NCI-H1930 (cell line): ENCODE measurements at regions not wholly inside any gene's neighbourhood (a gene's known extent, or its start where the extent isn't known, plus 50 kb on each side); places are given as distances from the start of the nearest gene placed in this dataset.
A peak's percentile ranks its signal among the peaks of the same experiment; 100 is the strongest.

ENCODE experiments used
- DNase-seq, 2 experiments: peaks; one replicate each; lab custom pipeline; 2025; lab: John Stamatoyannopoulos, UW

GRCh38 chr15:38176155-38176554 lies 76.5 kb upstream of the SPRED1 start:
- no peak for DNase-seq

GRCh38 chr15:38176691-38177090 lies 75.9 kb upstream of the SPRED1 start:
- DNase-seq, result no peak

- no peak for DNase-seq
Observed at GRCh38 chr15:38182900-38183299, 69.7 kb upstream of the SPRED1 start.

GRCh38 chr15:38186507-38186906 lies 66.1 kb upstream of the SPRED1 start:
- DNase-seq, result peak; percentile 34 to 40

- no peak for DNase-seq
Observed at GRCh38 chr15:38187630-38188313, 64.9 kb upstream of the SPRED1 start.

- no peak for DNase-seq
Observed at GRCh38 chr15:38189671-38190295, 62.9 kb upstream of the SPRED1 start.

- DNase-seq, result no peak
Observed at GRCh38 chr15:38190501-38190900, 62.1 kb upstream of the SPRED1 start.

- DNase-seq, result no peak
Observed at GRCh38 chr15:38192496-38192895, 60.1 kb upstream of the SPRED1 start.

- no peak for DNase-seq
Observed at GRCh38 chr15:38193496-38193895, 59.1 kb upstream of the SPRED1 start.

- DNase-seq, result no peak
Observed at GRCh38 chr15:38195191-38195901, 57.3 kb upstream of the SPRED1 start.

GRCh38 chr15:38196076-38196475 lies 56.6 kb upstream of the SPRED1 start:
- no peak for DNase-seq

GRCh38 chr15:38197553-38197952 lies 55.1 kb upstream of the SPRED1 start:
- no peak for DNase-seq

- DNase-seq, result no peak
Observed at GRCh38 chr15:38201714-38202113, 50.9 kb upstream of the SPRED1 start.

GRCh38 chr15:38202361-38202760 lies 50.3 kb upstream of the SPRED1 start:
- DNase-seq, result no peak
